ENCODE measurements at regions not wholly inside any gene's neighbourhood (a gene's known extent, or its start where the extent isn't known, plus 50 kb on each side); places are given as distances from the start of the nearest gene placed in this dataset.

DNA sequence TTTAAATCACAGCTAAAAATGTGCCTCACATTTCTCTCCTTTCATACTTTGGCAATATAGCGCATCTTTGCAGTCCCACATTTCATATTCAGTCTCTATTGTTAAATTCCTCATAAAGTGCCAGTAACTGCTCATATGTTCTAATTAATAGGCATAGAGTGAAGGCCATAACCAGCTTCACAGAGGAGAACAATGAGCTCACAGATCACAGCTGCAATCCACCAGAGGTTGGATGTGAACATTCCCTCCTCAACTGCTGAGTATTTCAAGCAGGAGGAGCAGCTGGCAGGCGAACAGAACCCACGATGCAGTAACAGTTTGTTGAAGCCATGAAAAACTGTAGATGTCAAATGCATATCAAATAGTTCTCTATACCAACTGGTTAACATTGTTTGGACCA, 2088.7 kb upstream of the AGA start:
- in situ Hi-C loops (cut with HindIII; ENCODE audit: extremely low pct_ligation_motif_present, low pct_unique_long_range_greater_than_20kb) (no loop called here), intact Hi-C loops (cut with micrococcal nuclease; ENCODE audit: unreplicated experiment) (no loop called here)
- ChIA-PET POLR2A (no interaction called here), CTCF (ENCODE audit: low intra/inter-chr PET ratio, low total read pairs) (no interaction called here)
- no TSS peak for BruUV-seq (replicated peaks)
- TF ChIP-seq AKAP8 (CRISPR knock-in tag; IDR thresholded peaks at IDR 0.05), result no peak
- TF ChIP-seq, protein P1, sequence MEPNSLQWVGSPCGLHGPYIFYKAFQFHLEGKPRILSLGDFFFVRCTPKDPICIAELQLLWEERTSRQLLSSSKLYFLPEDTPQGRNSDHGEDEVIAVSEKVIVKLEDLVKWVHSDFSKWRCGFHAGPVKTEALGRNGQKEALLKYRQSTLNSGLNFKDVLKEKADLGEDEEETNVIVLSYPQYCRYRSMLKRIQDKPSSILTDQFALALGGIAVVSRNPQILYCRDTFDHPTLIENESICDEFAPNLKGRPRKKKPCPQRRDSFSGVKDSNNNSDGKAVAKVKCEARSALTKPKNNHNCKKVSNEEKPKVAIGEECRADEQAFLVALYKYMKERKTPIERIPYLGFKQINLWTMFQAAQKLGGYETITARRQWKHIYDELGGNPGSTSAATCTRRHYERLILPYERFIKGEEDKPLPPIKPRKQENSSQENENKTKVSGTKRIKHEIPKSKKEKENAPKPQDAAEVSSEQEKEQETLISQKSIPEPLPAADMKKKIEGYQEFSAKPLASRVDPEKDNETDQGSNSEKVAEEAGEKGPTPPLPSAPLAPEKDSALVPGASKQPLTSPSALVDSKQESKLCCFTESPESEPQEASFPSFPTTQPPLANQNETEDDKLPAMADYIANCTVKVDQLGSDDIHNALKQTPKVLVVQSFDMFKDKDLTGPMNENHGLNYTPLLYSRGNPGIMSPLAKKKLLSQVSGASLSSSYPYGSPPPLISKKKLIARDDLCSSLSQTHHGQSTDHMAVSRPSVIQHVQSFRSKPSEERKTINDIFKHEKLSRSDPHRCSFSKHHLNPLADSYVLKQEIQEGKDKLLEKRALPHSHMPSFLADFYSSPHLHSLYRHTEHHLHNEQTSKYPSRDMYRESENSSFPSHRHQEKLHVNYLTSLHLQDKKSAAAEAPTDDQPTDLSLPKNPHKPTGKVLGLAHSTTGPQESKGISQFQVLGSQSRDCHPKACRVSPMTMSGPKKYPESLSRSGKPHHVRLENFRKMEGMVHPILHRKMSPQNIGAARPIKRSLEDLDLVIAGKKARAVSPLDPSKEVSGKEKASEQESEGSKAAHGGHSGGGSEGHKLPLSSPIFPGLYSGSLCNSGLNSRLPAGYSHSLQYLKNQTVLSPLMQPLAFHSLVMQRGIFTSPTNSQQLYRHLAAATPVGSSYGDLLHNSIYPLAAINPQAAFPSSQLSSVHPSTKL (CRISPR knock-in tag; IDR thresholded peaks at IDR 0.05), result no peak
- TF ChIP-seq, protein P2, sequence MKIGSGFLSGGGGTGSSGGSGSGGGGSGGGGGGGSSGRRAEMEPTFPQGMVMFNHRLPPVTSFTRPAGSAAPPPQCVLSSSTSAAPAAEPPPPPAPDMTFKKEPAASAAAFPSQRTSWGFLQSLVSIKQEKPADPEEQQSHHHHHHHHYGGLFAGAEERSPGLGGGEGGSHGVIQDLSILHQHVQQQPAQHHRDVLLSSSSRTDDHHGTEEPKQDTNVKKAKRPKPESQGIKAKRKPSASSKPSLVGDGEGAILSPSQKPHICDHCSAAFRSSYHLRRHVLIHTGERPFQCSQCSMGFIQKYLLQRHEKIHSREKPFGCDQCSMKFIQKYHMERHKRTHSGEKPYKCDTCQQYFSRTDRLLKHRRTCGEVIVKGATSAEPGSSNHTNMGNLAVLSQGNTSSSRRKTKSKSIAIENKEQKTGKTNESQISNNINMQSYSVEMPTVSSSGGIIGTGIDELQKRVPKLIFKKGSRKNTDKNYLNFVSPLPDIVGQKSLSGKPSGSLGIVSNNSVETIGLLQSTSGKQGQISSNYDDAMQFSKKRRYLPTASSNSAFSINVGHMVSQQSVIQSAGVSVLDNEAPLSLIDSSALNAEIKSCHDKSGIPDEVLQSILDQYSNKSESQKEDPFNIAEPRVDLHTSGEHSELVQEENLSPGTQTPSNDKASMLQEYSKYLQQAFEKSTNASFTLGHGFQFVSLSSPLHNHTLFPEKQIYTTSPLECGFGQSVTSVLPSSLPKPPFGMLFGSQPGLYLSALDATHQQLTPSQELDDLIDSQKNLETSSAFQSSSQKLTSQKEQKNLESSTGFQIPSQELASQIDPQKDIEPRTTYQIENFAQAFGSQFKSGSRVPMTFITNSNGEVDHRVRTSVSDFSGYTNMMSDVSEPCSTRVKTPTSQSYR (CRISPR knock-in tag; IDR thresholded peaks at IDR 0.05; ENCODE audit: borderline replicate concordance), result no peak
- FAIRE-seq, result no peak
- DNase-seq (ENCODE audit: low spot score), result no peak
- Histone ChIP-seq H3K27ac (ENCODE audit: extremely low read length, insufficient read depth, low read length) (no peak overlapping the region), H3K9me3 (ENCODE audit: low read length) (peaks cover 53% of the 10 kb centered on the region), H3K9ac (ENCODE audit: insufficient read depth, low read depth, low read length) (no peak overlapping the region), H4K20me1 (ENCODE audit: insufficient read depth, low read length) (no peaks in the 10 kb centered on the region), H3K79me2 (ENCODE audit: insufficient read depth, low read length) (no peaks in the 10 kb centered on the region), H3K4me2 (ENCODE audit: low read depth, low read length) (no peak overlapping the region), H3K36me3 (replicated peaks in 1 of 2; ENCODE audit: control insufficient read depth in 1 of 2, insufficient read depth in 2 of 2, low read length in 2 of 2) (no peaks in the 10 kb centered on the region), H3K4me3 (replicated peaks in 1 of 3; ENCODE audit: insufficient read depth in 1 of 3, low read depth in 2 of 3, low read length in 3 of 3) (no peak overlapping the region), H2AFZ (ENCODE audit: low read length) (no peak overlapping the region), H3K4me1 (ENCODE audit: insufficient read depth, low read length) (no peaks in the 10 kb centered on the region), H3K27me3 (ENCODE audit: control insufficient read depth in 1 of 2, insufficient read depth in 2 of 2, low read length in 2 of 2) (no peaks in the 10 kb centered on the region)
- ATAC-seq, result no peak
- WGBS (ENCODE audit: low lambda C conversion rate), result 1% methylated on average over 3 of the region's 3 CpGs

Data from HepG2 (cell line).